ENCODE measurements at regions not wholly inside any gene's neighbourhood (a gene's known extent, or its start where the extent isn't known, plus 50 kb on each side); places are given as distances from the start of the nearest gene placed in this dataset.

DNA sequence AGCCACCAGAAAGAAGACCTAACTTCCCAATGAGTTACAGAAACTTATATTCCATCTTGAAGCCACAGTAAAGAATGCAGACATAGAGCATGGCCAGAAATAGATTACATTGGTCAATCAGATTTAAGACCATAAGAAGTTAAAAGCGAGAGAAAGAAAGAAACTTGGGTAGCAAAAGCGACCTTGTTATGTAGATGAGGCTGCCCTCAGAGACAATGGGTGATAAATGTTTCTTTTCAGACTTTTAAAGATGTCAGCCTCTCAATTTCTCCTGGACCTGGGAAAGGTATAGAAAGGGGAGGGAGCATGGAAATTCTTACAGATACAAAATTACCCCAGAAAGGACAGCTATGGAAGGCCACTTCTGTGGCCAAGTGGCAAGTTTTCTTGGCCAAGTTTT, 732.6 kb upstream of the LUZP2 start:
- WGBS, 2 donors: 63 to 69% methylated on average over 2 of the region's 2 CpGs
- H3K36me3 ChIP-seq: no peaks in the 10 kb centered on the region
- no peaks in the 10 kb centered on the region for H3K27me3 ChIP-seq
- no peak overlapping the region for H3K4me3 ChIP-seq
- H3K4me1 ChIP-seq: no peaks in the 10 kb centered on the region
- H3K27ac ChIP-seq: no peak overlapping the region
- intact Hi-C loops (cut with DNase I): no loop called here
- TF ChIP-seq POLR2A (IDR thresholded peaks at IDR 0.05) (no peak), CTCF (IDR thresholded peaks at IDR 0.05) (no peak)
- DNase-seq: no peak
- H3K9me3 ChIP-seq: peaks cover 0 to 8% (median 0%) of the 10 kb centered on the region in 3 donors

GRCh38 chr11:23765682-23766252, 731.1 kb upstream of the LUZP2 start:
- no peak for TF ChIP-seq CTCF (IDR thresholded peaks at IDR 0.05)
- no peak for TF ChIP-seq POLR2A (IDR thresholded peaks at IDR 0.05)
- H3K4me1 ChIP-seq: no peaks in the 10 kb centered on the region
- WGBS, 2 donors: 62 to 75% methylated on average over 2 of the region's 2 CpGs
- DNase-seq: no peak
- no peaks in the 10 kb centered on the region for H3K27me3 ChIP-seq
- intact Hi-C loops (cut with DNase I): no loop called here
- no peak overlapping the region for H3K27ac ChIP-seq
- H3K4me3 ChIP-seq: no peak overlapping the region
- no peaks in the 10 kb centered on the region for H3K36me3 ChIP-seq
- H3K9me3 ChIP-seq: peaks cover 0 to 10% (median 0%) of the 10 kb centered on the region in 3 donors

DNA sequence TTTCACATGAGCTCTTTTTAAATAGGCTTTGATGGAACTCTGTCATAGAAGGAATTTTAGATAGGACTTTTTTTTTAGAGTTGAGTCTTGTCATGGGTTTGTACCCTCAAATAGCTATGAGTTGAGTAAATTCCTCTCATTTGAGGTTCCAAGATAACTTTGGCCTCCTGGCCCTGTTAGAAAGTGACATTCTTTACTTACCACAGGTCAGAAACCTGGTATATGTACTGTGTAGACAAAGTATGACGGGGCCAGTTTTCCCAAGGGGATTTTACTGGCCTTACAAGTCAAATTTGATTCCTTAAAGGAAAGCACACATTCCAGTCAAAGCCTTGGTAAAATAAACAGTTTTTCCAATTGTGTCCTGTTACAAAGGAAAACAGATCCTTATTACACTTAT, 729.3 kb upstream of the LUZP2 start:
- Histone ChIP-seq H3K27me3 (no peaks in the 10 kb centered on the region), H3K4me3 (no peak overlapping the region), H3K27ac (no peak overlapping the region), H3K9me3 (peaks cover 0 to 11% (median 0%) of the 10 kb centered on the region in 3 donors), H3K4me1 (no peaks in the 10 kb centered on the region), H3K36me3 (no peaks in the 10 kb centered on the region)
- WGBS, 2 donors: 22 to 58% methylated on average over 1 of the region's 1 CpG
- TF ChIP-seq POLR2A (IDR thresholded peaks at IDR 0.05) (no peak), CTCF (IDR thresholded peaks at IDR 0.05) (no peak)
- DNase-seq: no peak
- intact Hi-C loops (cut with DNase I): no loop called here

GRCh38 chr11:23769214-23769613, 727.6 kb upstream of the LUZP2 start:
- Histone ChIP-seq H3K27ac (no peak overlapping the region), H3K4me1 (no peaks in the 10 kb centered on the region), H3K27me3 (no peaks in the 10 kb centered on the region), H3K36me3 (no peaks in the 10 kb centered on the region), H3K4me3 (no peak overlapping the region), H3K9me3 (peaks cover 0 to 11% (median 0%) of the 10 kb centered on the region in 3 donors)
- no peak for TF ChIP-seq CTCF (IDR thresholded peaks at IDR 0.05)
- no peak for TF ChIP-seq POLR2A (IDR thresholded peaks at IDR 0.05)
- no peak for DNase-seq
- intact Hi-C loops (cut with DNase I): no loop called here
- 40 to 63% methylated on average over 1 of the region's 1 CpG for WGBS, 2 donors

DNA sequence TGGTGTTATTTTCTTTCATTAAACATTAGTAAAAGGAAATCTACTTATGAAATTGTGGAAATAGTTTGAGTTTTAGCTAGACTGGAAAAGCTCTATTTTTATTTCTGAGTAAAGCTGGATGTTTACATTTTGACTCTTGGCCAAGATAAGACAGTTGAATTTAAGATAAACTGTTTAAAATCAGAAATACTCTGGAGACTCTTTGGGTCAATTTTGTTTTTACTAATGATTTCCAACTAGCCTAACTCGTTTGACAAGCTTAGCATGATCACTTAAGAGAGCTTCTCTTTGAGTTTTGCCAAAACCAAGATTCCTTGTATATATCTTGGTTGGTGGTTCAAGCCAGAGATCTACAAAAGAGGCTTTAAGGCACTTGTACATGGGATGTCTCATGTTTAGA, 724.8 kb upstream of the LUZP2 start:
- H3K36me3 ChIP-seq: no peaks in the 10 kb centered on the region
- no peaks in the 10 kb centered on the region for H3K27me3 ChIP-seq
- no peak for DNase-seq
- peaks cover 0 to 2% (median 0%) of the 10 kb centered on the region in 3 donors for H3K4me1 ChIP-seq
- intact Hi-C loops (cut with DNase I): no loop called here
- TF ChIP-seq CTCF (IDR thresholded peaks at IDR 0.05) (no peak), POLR2A (IDR thresholded peaks at IDR 0.05) (no peak)
- 4 to 11% methylated on average over 1 of the region's 1 CpG for WGBS, 2 donors
- H3K4me3 ChIP-seq: no peak overlapping the region
- no peak overlapping the region for H3K27ac ChIP-seq
- H3K9me3 ChIP-seq: peaks cover 0 to 3% (median 0%) of the 10 kb centered on the region in 3 donors

Measured in esophagus squamous epithelium (tissue), 5 donors.